ENCODE measurements at regions not wholly inside any gene's neighbourhood (a gene's known extent, or its start where the extent isn't known, plus 50 kb on each side); places are given as distances from the start of the nearest gene placed in this dataset.

- ATAC-seq (peak in 1 of 2 donors; percentile 23), DNase-seq (no peak)
- peaks cover 0 to 3% of the 10 kb centered on the region in 2 donors for H3K36me3 ChIP-seq
- intact Hi-C loops (cut with DNase I; ENCODE audit: low total_unique reads) (no loop called here), in situ Hi-C loops (cut with MboI; ENCODE audit: low sequenced_read_pairs in 4 of 4) (no loop called here)
- no peaks in the 10 kb centered on the region for H3K9me3 ChIP-seq
- TF ChIP-seq, protein P1, sequence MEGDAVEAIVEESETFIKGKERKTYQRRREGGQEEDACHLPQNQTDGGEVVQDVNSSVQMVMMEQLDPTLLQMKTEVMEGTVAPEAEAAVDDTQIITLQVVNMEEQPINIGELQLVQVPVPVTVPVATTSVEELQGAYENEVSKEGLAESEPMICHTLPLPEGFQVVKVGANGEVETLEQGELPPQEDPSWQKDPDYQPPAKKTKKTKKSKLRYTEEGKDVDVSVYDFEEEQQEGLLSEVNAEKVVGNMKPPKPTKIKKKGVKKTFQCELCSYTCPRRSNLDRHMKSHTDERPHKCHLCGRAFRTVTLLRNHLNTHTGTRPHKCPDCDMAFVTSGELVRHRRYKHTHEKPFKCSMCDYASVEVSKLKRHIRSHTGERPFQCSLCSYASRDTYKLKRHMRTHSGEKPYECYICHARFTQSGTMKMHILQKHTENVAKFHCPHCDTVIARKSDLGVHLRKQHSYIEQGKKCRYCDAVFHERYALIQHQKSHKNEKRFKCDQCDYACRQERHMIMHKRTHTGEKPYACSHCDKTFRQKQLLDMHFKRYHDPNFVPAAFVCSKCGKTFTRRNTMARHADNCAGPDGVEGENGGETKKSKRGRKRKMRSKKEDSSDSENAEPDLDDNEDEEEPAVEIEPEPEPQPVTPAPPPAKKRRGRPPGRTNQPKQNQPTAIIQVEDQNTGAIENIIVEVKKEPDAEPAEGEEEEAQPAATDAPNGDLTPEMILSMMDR (IDR thresholded peaks at IDR 0.05 in 4 of 5, conservative IDR thresholded peaks at IDR 0.05 in 1 of 5): no peak
- no peak for TF ChIP-seq POLR2A (IDR thresholded peaks at IDR 0.05)
- no peaks in the 10 kb centered on the region for H3K27me3 ChIP-seq
- peaks cover 67 to 80% of the 10 kb centered on the region in 2 donors for H3K4me1 ChIP-seq
- H3K4me3 ChIP-seq: no peak overlapping the region
- H3K27ac ChIP-seq: peak overlapping the region; percentile 16 to 60 (median 36)
Observed at GRCh38 chr7:131066635-131067034, 261.0 kb upstream of the MKLN1 start.

- TF ChIP-seq POLR2A (IDR thresholded peaks at IDR 0.05): no peak
- TF ChIP-seq, protein P1 (IDR thresholded peaks at IDR 0.05 in 4 of 5, conservative IDR thresholded peaks at IDR 0.05 in 1 of 5): no peak
- Histone ChIP-seq H3K36me3 (no peaks in the 10 kb centered on the region), H3K27ac (peak overlapping the region; percentile 16 to 60 (median 36)), H3K9me3 (no peaks in the 10 kb centered on the region), H3K4me3 (no peak overlapping the region), H3K4me1 (peaks cover 73 to 81% of the 10 kb centered on the region in 2 donors), H3K27me3 (no peaks in the 10 kb centered on the region)
- intact Hi-C loops (cut with DNase I; ENCODE audit: low total_unique reads) (no loop called here), in situ Hi-C loops (cut with MboI; ENCODE audit: low sequenced_read_pairs in 4 of 4) (no loop called here)
- peak; percentile 36 to 61 for ATAC-seq
- no peak for DNase-seq
Observed at GRCh38 chr7:131067220-131067619, 260.5 kb upstream of the MKLN1 start.

- in situ Hi-C loops (cut with MboI; ENCODE audit: low sequenced_read_pairs in 4 of 4) (no loop called here), intact Hi-C loops (cut with DNase I; ENCODE audit: low total_unique reads) (no loop called here)
Observed at GRCh38 chr7:131068604-131069021, 259.1 kb upstream of the MKLN1 start.

GRCh38 chr7:131071786-131072504 is 255.7 kb upstream of the MKLN1 start:
- peak; percentile 10 to 18 for ATAC-seq
- Histone ChIP-seq H3K4me3 (peak overlapping the region in 1 of 4 donors; percentile 7), H3K27me3 (no peaks in the 10 kb centered on the region), H3K36me3 (peaks cover 0 to 15% of the 10 kb centered on the region in 2 donors), H3K4me1 (peaks cover 88% of the 10 kb centered on the region in 2 donors), H3K9me3 (no peaks in the 10 kb centered on the region), H3K27ac (peak overlapping the region; percentile 59 to 67 (median 63))
- TF ChIP-seq, protein P1 (IDR thresholded peaks at IDR 0.05 in 4 of 5, conservative IDR thresholded peaks at IDR 0.05 in 1 of 5): peak in 1 of 5 experiments; percentile 34
- TF ChIP-seq POLR2A (IDR thresholded peaks at IDR 0.05): peak; percentile 17 to 27
- in situ Hi-C loops (cut with MboI; ENCODE audit: low sequenced_read_pairs in 4 of 4): no loop called here
- intact Hi-C loops (cut with DNase I; ENCODE audit: low total_unique reads): no loop called here
- DNase-seq: no peak

More at GRCh38 chr7:131068604-131069021, 259.1 kb upstream of the MKLN1 start:
- Histone ChIP-seq H3K4me3 (no peak overlapping the region), H3K36me3 (no peaks in the 10 kb centered on the region), H3K27me3 (no peaks in the 10 kb centered on the region), H3K9me3 (no peaks in the 10 kb centered on the region), H3K4me1 (peaks cover 73 to 78% of the 10 kb centered on the region in 2 donors), H3K27ac (peak overlapping the region; percentile 33 to 65 (median 49))
- no peak for TF ChIP-seq POLR2A (IDR thresholded peaks at IDR 0.05)
- TF ChIP-seq, protein P1 (IDR thresholded peaks at IDR 0.05 in 4 of 5, conservative IDR thresholded peaks at IDR 0.05 in 1 of 5): peak in 2 of 5 experiments; percentile 15 to 21
- ATAC-seq: no peak
- no peak for DNase-seq

Measured in gastrocnemius medialis (tissue), 4 donors.